Keratinocyte (primary cell): ENCODE measurements at regions not wholly inside any gene's neighbourhood (a gene's known extent, or its start where the extent isn't known, plus 50 kb on each side); places are given as distances from the start of the nearest gene placed in this dataset.

Experiments
- DNase-seq: peaks from one replicate; pipeline ENCODE4 v3.0.0-alpha.2; 2011; ENCODE audit warnings: low read depth, missing footprints, low spot score
- FAIRE-seq: peaks from 2 replicates; lab custom pipeline; 2011; peaks lifted over from hg19 to GRCh38; lab: Jason Lieb, UNC
- H2AFZ ChIP-seq: 2 replicates; pipeline ENCODE4 v1.6.0; 2012; ENCODE audit warnings: low read length, control low read depth, inconsistent platforms; ENCODE audit not compliant: control insufficient read depth
- H3K27ac ChIP-seq: 2 replicates; pipeline ENCODE4 v1.5.1; 2011; ENCODE audit warnings: low read length; ENCODE audit not compliant: control insufficient read depth, insufficient read depth
- H3K27me3 ChIP-seq: 3 replicates; pipeline ENCODE4 v1.6.0; 2011; ENCODE audit warnings: low read length; ENCODE audit not compliant: control insufficient read depth, insufficient read depth; ENCODE audit errors: extremely low read depth
- H3K36me3 ChIP-seq, 2 experiments: 2 replicates in 1 of 2; 3 replicates in 1 of 2; pipeline ENCODE4 v1.5.1; 2011; ENCODE audit warnings: low read length in 2 of 2, mild to moderate bottlenecking in 1 of 2; ENCODE audit not compliant: control insufficient read depth in 2 of 2, insufficient read depth in 2 of 2; ENCODE audit errors: extremely low read depth in 1 of 2
- H3K4me1 ChIP-seq: 3 replicates; pipeline ENCODE4 v1.5.1; 2011; ENCODE audit warnings: low read length; ENCODE audit not compliant: control insufficient read depth, insufficient read depth; ENCODE audit errors: extremely low read depth
- H3K4me2 ChIP-seq: 3 replicates; pipeline ENCODE4 v1.6.0; 2011; ENCODE audit warnings: low read depth, low read length; ENCODE audit not compliant: control insufficient read depth, insufficient read depth; ENCODE audit errors: extremely low read depth
- H3K4me3 ChIP-seq, 3 experiments: fragments of 200-600 bp in 1 of 3; sonication (generic) in 1 of 3; 2 replicates in 2 of 3; 3 replicates in 1 of 3; pipeline ENCODE4 v1.5.1; 2011 to 2016; ENCODE audit warnings: low read length in 3 of 3, mild to moderate bottlenecking in 3 of 3, control low read depth in 2 of 3, inconsistent platforms in 1 of 3, low read depth in 1 of 3, mixed read lengths in 1 of 3, mixed run types in 1 of 3, moderate library complexity in 1 of 3; ENCODE audit not compliant: control insufficient read depth in 2 of 3, insufficient read depth in 2 of 3; ENCODE audit errors: extremely low read depth in 1 of 3
- H3K79me2 ChIP-seq: 2 replicates; pipeline ENCODE4 v1.6.0; 2012; ENCODE audit warnings: low read length; ENCODE audit not compliant: control insufficient read depth, insufficient read depth
- H3K9ac ChIP-seq: 3 replicates; pipeline ENCODE4 v1.6.0; 2011; ENCODE audit warnings: low read length; ENCODE audit not compliant: control insufficient read depth, insufficient read depth; ENCODE audit errors: extremely low read depth
- H3K9me1 ChIP-seq: 3 replicates; pipeline ENCODE4 v1.6.0; 2011; ENCODE audit warnings: low read length; ENCODE audit not compliant: control insufficient read depth, insufficient read depth; ENCODE audit errors: extremely low read depth
- H3K9me3 ChIP-seq: 2 replicates; pipeline ENCODE4 v1.5.1; 2012; ENCODE audit warnings: low read depth, low read length; ENCODE audit not compliant: control insufficient read depth
- H4K20me1 ChIP-seq: 3 replicates; pipeline ENCODE4 v1.6.0; 2011; ENCODE audit warnings: low read length; ENCODE audit not compliant: control insufficient read depth, insufficient read depth; ENCODE audit errors: extremely low read depth
- CTCF ChIP-seq, 3 experiments: IDR thresholded peaks in 1 of 3; conservative IDR thresholded peaks in 1 of 3; optimal IDR thresholded peaks in 1 of 3; 2 replicates in 2 of 3; 3 replicates in 1 of 3; pipeline versions ENCODE3 to v1.5.1; 2011; ENCODE audit warnings: low read length in 3 of 3, mild to moderate bottlenecking in 3 of 3, moderate library complexity in 2 of 3, control low read depth in 1 of 3, inconsistent platforms in 1 of 3; ENCODE audit not compliant: insufficient read depth in 2 of 3; ENCODE audit errors: extremely low read depth in 1 of 3
- EZH2 ChIP-seq: IDR thresholded peaks from one replicate; pipeline ENCODE4 v1.6.1; 2012; ENCODE audit warnings: inconsistent platforms, mild to moderate bottlenecking, low read length, moderate library complexity
- dilution Hi-C: fragments of 300-500 bp; cut with MboI; formaldehyde crosslinking; loops from one replicate; pipeline ENCODE4 v1.7.0; 2020; ENCODE audit warnings: low sequenced_read_pairs; ENCODE audit not compliant: extremely low pct_ligation_motif_present

- Histone ChIP-seq H3K27ac (no peak overlapping the region), H3K4me1 (no peaks in the 10 kb centered on the region), H3K79me2 (no peaks in the 10 kb centered on the region), H3K27me3 (no peaks in the 10 kb centered on the region), H3K36me3 (no peaks in the 10 kb centered on the region), H3K4me3 (no peak overlapping the region), H4K20me1 (no peaks in the 10 kb centered on the region), H3K4me2 (no peak overlapping the region), H3K9me1 (no peaks in the 10 kb centered on the region), H2AFZ (no peak overlapping the region), H3K9me3 (no peaks in the 10 kb centered on the region), H3K9ac (no peak overlapping the region)
- dilution Hi-C loops: no loop called here
- TF ChIP-seq EZH2 (no peak), CTCF (optimal IDR thresholded peaks at IDR 0.05 in 1 of 3, IDR thresholded peaks at IDR 0.05 in 1 of 3, conservative IDR thresholded peaks at IDR 0.05 in 1 of 3; ENCODE audit: extremely low read depth in 1 of 3, insufficient read depth in 2 of 3, low read length in 3 of 3) (no peak)
- FAIRE-seq (no peak), DNase-seq (no peak)
These were observed 104.3 kb upstream of the PDE3A start for GRCh38 chr12:20264026-20264425.

- H3K79me2 ChIP-seq: no peaks in the 10 kb centered on the region
- H3K9ac ChIP-seq: no peak overlapping the region
- no peak overlapping the region for H3K4me2 ChIP-seq
- dilution Hi-C loops: no loop called here
- H3K9me1 ChIP-seq: no peaks in the 10 kb centered on the region
- H3K27ac ChIP-seq: no peak overlapping the region
- no peak overlapping the region for H2AFZ ChIP-seq
- H3K36me3 ChIP-seq: no peaks in the 10 kb centered on the region
- no peaks in the 10 kb centered on the region for H4K20me1 ChIP-seq
- DNase-seq: no peak
- H3K27me3 ChIP-seq: no peaks in the 10 kb centered on the region
- H3K4me3 ChIP-seq: no peak overlapping the region
- no peak for TF ChIP-seq CTCF (optimal IDR thresholded peaks at IDR 0.05 in 1 of 3, IDR thresholded peaks at IDR 0.05 in 1 of 3, conservative IDR thresholded peaks at IDR 0.05 in 1 of 3; ENCODE audit: extremely low read depth in 1 of 3, insufficient read depth in 2 of 3, low read length in 3 of 3)
- no peak for TF ChIP-seq EZH2
- no peaks in the 10 kb centered on the region for H3K9me3 ChIP-seq
- FAIRE-seq: no peak
- no peaks in the 10 kb centered on the region for H3K4me1 ChIP-seq
These were observed 103.7 kb upstream of the PDE3A start for GRCh38 chr12:20264608-20265114.
